DLD1 (cell line): ENCODE measurements at regions not wholly inside any gene's neighbourhood (a gene's known extent, or its start where the extent isn't known, plus 50 kb on each side); places are given as distances from the start of the nearest gene placed in this dataset.

Source experiments
- in situ Hi-C: cut with HindIII; loops from 2 replicates; pipeline ENCODE4 v1.10.0; 2017; ENCODE audit warnings: low sequenced_read_pairs

DNA sequence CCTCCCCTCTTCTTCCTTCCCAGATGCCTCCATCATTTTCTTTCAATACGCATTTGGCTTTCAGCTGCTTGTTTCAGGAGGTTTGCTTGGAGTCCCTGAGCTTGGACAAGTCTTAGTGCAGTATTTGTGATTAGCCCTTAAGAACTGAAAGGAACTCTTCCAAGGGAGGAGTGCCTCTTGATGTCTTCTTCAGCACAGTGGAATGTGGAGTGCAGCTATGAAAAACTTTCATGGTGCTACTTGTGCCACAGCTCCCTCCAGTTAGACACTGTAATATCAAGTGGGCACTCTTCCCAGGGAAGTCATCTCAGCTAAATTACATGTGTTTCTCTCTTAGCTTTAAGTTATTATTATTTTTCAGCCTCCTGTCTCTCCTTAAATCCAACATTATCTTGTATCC is 173.1 kb downstream of the NECTIN3 start:
- in situ Hi-C loops = no loop called here

- in situ Hi-C loops = no loop called here
Measured at GRCh38 chr3:111246967-111247760, 175.5 kb downstream of the NECTIN3 start.

- in situ Hi-C loops = no loop called here
Measured at GRCh38 chr3:111248406-111248805, 176.8 kb downstream of the NECTIN3 start.

- in situ Hi-C loops = no loop called here
Measured at GRCh38 chr3:111249421-111249820, 177.8 kb downstream of the NECTIN3 start.

- in situ Hi-C loops = no loop called here
Measured at GRCh38 chr3:111252779-111253178, 181.2 kb downstream of the NECTIN3 start.

DNA sequence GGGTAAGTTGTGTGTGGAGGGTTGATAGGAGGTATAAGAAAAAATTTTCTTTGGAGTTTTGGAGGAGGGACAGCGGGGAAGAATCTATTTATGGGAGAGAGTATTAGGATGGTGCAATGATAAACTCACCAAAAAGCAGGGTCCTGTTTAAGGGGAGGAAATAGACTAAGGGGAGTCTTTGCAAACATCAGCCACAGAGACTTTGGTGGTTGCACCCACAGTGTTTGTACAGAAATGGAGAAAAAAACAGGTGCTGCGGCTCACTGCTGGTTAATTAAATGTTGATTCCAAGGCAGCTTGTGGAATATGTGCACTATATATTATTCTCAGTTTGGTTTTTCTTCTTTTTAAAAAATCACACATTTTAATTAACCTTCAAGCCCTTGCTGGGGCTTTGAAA is 182.1 kb downstream of the NECTIN3 start:
- in situ Hi-C loops = no loop called here

- in situ Hi-C loops = no loop called here
Measured at GRCh38 chr3:111260878-111261277, 189.3 kb downstream of the NECTIN3 start.

DNA sequence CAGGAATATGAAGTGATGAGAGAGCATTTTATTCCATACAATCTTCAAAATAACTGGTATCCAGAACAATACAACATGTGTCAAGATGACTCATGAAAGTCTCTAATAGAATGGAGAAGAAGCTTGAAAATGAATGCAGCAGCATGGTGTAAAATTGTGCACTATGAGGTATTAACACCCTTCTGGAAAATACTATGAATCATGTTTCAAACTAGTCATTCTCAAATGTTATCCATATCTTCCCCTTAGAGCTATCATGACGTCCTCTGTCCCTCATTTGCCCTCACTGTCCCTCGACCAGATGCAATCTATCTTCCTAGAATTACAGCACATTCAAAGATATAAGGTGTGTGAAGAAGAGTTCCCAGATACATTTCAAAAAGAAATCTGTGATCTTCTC is 198.2 kb downstream of the NECTIN3 start:
- in situ Hi-C loops = loop anchor here (5.0 kb wide), 1 partner anchor 37 kb away; no protein-coding TSS in a partner anchor

GRCh38 chr3:111277226-111277625 is 205.6 kb downstream of the NECTIN3 start:
- in situ Hi-C loops = no loop called here

DNA sequence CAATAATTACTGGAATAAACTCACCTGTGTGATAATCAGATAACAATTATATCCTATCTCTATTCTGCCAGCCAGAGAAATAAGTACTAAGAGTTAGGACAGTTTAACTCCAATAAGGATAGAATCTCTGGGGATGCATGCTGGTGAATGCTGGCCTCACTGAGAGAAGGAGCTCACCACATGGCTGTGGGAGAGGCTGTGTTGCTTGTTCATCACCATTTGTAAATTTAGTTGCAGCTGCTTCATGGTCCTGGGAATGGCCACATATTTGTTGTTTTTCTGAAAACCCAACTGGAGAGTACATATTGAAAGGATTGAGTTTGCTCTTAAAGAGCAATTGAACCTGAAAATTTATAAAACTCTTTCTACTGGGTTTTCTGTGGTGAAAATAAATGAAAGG is 207.3 kb downstream of the NECTIN3 start:
- in situ Hi-C loops = no loop called here

GRCh38 chr3:111282024-111282423 is 210.4 kb downstream of the NECTIN3 start:
- in situ Hi-C loops = no loop called here

- in situ Hi-C loops = no loop called here
Measured at GRCh38 chr3:111283165-111283564, 211.5 kb downstream of the NECTIN3 start.

- in situ Hi-C loops = no loop called here
Measured at GRCh38 chr3:111284503-111285183, 213.0 kb downstream of the NECTIN3 start.

DNA sequence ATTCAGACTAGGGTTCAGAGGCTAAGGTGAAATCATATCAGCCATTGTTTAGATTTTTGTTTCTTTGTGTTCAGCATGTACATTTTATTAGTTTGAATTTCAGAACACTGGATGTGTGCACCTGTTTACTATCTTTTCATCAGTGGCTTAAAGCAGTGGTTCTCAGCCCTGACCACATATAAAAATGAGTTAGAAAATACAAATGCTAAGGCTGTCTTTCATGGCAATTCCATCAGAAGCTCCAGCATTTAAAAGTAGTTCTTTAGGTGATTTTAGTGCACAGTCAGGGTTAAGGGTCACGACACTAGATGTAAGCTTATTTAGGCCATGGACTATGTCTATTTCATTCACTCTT is 213.5 kb downstream of the NECTIN3 start:
- in situ Hi-C loops = no loop called here

- in situ Hi-C loops = no loop called here
Measured at GRCh38 chr3:111285694-111286093, 214.1 kb downstream of the NECTIN3 start.

DNA sequence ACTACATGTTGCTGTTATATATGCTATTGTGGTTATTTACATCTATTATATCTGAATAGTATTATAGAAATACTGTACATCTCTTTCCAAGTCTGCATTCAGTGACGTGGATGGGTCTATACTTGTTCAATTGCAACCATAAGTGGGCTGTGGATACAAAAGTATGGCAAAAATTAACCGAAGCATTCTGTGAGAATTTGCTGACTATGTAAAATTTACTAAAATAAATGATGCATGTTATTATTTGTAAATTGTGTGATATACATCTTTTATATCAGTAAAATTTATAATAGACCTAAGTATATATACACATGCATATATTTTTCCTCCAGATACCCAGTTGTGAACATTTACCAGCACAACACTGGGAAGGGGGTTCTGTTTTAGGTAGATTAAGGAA is 215.1 kb downstream of the NECTIN3 start:
- in situ Hi-C loops = no loop called here

DNA sequence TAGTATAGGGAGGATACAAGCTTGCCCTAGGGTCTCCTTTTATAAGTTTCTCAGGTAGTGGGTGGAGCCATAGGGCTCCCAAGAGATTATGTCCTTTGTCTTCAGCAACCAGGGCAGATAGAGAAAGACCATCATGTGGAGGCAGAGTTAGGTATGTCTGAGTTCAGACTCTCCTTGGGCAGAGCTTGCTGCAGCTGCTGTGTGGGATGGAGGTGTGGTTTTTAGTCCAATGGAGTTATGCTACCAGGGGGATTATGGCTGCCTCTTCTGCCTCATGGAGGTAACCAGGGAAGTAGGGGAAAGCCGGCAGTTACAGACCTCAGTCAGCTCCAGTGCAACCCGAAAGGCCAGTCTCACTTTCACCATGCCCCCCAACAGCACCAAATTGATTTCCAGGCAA is 220.5 kb downstream of the NECTIN3 start:
- in situ Hi-C loops = no loop called here

DNA sequence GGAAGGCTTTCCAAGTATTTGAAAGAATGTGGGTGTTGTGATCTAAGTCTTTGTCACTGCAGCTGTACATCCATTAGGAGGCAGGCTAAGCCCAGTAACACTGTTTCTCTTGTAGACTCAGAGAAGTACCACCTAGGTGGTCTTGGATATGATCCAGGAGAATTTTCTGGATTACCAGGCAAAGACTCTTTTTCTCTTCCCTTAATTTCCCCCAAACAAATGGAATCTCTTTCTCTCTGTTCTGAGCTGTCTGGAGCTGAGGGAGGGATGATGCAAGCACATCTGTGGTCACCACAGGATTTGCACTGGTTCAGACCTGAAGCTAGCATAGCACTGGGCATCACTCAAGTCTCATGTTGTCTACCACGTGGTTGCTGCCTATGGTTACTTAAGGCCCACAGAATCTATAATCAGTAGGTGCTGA is 227.6 kb downstream of the NECTIN3 start:
- in situ Hi-C loops = no loop called here

DNA sequence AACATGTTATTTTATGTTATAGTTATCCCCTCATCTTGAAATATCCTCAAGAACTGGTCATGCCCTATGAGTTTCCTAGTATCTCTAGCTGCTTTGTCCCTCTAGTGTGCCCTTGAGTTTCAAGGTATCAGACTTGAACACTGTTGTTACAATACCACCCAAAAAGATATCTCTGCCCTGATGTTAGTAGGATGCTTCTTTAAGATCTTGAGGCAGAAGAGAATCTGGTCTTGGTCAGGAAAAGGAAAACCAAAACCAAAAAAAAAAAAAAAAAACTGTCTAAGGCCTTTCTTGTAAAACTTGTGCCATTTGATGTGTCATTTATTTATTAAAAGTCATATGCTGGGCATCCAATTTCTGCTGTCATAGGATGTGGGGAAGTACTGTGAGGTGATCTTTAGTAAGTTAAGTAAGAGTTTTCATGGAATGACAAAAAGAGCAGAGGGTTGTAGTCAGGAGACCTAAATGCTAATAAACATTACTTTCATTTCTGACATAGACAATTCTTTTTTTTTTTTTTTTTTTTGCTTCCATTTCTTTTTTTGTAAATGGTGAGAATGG is 229.7 kb downstream of the NECTIN3 start:
- in situ Hi-C loops = no loop called here

GRCh38 chr3:111302063-111302462 is 230.4 kb downstream of the NECTIN3 start:
- in situ Hi-C loops = no loop called here

DNA sequence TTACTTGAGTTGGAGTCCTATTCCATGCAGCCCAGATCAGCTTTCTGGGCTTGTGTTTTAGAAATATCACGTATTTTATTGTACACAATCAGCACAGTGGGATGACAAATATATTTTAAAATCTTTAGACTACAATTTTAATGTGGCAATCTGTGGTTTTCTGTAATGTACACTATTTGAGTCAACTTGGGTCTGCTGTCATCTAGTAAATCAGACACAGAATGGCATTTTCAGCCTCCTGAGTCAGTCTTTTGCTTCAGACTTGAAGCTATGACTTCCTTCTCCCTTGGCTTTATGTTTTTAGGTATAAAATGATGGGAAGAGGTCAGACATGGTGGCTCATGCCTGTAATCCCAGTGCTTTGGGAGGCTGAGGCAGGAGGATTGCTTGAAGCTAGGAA is 232.1 kb downstream of the NECTIN3 start:
- in situ Hi-C loops = no loop called here

DNA sequence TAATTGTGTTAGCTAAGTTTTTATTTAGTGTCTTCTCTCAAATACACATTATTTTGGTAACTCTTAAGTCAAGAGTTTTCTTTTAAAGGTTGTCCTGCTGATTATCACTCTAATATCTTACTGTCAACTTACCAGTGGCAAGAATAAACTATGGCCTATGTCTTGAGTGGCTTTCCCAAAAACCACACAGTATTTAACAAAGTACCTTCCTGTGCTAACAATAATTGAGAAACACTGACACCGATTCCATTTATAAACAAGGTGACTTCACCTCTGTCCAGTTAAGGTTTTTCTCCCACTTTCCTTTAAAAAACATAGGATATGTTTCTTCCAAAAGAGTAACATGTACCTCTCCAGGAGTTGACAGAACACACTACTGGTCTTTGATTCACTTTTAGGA is 234.3 kb upstream of the CD96 start:
- in situ Hi-C loops = no loop called here
